Activated T-helper 1 cell treated with anti-CD3 and anti-CD28 coated beads, Interleukin-2, amount 50 U/mL, for 16 hours (primary cell): ENCODE measurements at regions not wholly inside any gene's neighbourhood (a gene's known extent, or its start where the extent isn't known, plus 50 kb on each side); places are given as distances from the start of the nearest gene placed in this dataset.
"Not testable (repeated sequence)": the region's sequence is repeated elsewhere in the genome, so short reads cannot be mapped to it uniquely, and the experiment has no call there.

ENCODE experiments used
- DNase-seq, 2 donors: peaks; one replicate each; pipeline ENCODE4 v3.0.0-alpha.2; 2020; ENCODE audit warnings: low read depth in 1 of 2, low spot score in 1 of 2

- DNase-seq, result no peak
Measured at GRCh38 chr6:140718021-140718420, 1343.6 kb upstream of the CITED2 start.

GRCh38 chr6:140713495-140713894 lies 1339.0 kb upstream of the CITED2 start:
- no peak for DNase-seq

GRCh38 chr6:140711019-140711613 lies 1336.7 kb upstream of the CITED2 start:
- DNase-seq, result no peak

DNA sequence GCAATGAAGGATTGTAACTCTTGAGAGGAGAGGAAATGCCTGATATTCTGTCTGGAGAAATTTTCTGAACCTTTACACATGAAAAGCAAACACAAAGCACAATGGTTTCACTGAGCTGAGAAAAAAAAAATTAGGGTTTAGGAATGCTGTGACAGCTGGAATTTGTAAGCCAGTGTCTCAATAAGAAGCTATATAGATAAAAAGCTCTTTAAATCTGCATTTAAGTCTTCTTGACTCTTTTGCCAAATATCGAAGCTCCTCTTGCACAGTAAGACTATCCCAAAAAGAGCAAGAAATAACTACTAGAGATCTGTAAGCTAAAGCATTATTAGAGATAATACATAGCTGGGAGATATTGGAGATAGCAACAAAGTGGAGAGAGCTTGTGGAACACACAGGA lies 1334.0 kb upstream of the CITED2 start:
- DNase-seq, result no peak

DNA sequence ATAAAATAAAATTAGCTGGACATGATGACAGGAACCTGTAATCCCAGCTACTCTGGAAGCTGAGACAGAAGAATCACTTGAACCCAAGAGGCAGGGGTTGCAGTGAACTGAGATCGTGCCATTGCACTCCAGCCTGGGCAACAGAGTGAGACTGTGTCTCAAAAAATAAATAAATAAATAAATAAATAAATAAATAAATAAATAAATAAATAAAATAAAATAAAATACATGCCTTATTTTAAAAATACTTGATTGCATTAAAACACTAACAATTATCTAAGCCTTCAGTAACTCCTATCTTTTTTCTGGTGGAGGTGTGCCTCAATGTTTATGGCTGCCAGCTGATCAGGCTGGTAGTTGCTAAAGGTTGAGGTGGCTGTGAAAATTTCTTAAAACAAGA lies 1329.6 kb upstream of the CITED2 start:
- not testable (repeated sequence) for DNase-seq

- DNase-seq, result no peak
Measured at GRCh38 chr6:140697585-140697984, 1323.1 kb upstream of the CITED2 start.

GRCh38 chr6:140684776-140685550 lies 1310.5 kb upstream of the CITED2 start:
- no peak for DNase-seq

GRCh38 chr6:140677781-140678528 lies 1303.5 kb upstream of the CITED2 start:
- DNase-seq, result no peak

GRCh38 chr6:140671926-140672325 lies 1297.5 kb upstream of the CITED2 start:
- no peak for DNase-seq

GRCh38 chr6:140670021-140670420 lies 1295.6 kb upstream of the CITED2 start:
- no peak for DNase-seq

GRCh38 chr6:140669321-140669720 lies 1294.9 kb upstream of the CITED2 start:
- DNase-seq, result no peak

GRCh38 chr6:140663772-140664171 lies 1289.3 kb upstream of the CITED2 start:
- no peak for DNase-seq

- no peak for DNase-seq
Measured at GRCh38 chr6:140663094-140663493, 1288.6 kb upstream of the CITED2 start.

GRCh38 chr6:140661691-140662090 lies 1287.2 kb upstream of the CITED2 start:
- no peak for DNase-seq

- DNase-seq, result no peak
Measured at GRCh38 chr6:140660295-140660694, 1285.8 kb upstream of the CITED2 start.

- DNase-seq, result no peak
Measured at GRCh38 chr6:140653972-140654371, 1279.5 kb upstream of the CITED2 start.

DNA sequence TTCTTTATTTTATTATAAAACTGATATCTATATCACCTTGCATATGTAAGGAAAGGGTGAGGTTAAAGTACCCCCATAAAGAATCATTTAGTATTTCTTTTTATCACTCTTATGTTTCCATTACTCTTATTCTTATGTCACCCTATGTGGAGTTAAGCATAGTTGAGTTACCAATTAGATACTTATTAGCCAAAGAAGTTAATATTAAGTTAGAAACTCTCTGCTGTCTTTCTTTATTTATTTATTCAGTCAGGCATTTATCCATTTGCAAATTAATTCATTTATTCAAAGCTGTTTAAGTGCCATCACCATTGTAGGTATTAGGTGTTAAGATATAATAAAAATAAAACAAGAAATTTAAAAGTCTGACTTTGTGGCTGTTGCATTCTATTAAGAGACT lies 1279.1 kb upstream of the CITED2 start:
- DNase-seq, result no peak

- not testable (repeated sequence) for DNase-seq
Measured at GRCh38 chr6:140649502-140649901, 1275.1 kb upstream of the CITED2 start.

DNA sequence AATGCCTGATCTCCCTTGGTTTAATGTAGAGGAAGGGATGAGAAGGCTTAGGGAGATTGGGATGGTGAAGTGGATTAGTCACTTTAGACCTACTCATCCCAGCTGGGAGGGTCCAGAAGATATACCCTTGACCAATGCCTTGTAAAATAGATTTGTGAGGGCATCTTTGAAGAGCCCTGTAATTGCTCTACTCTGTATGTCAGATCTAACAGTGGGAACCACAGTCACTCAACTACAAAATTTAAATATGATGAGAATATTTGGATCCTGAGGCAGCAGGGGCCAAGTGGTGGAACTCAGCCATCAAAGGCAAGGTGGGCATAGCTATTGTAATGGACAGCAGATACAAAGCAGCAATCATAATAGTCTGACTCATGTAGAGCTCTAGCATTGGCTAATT lies 1272.9 kb upstream of the CITED2 start:
- DNase-seq, result not testable (repeated sequence)

- DNase-seq, result no peak
Measured at GRCh38 chr6:140644017-140644416, 1269.6 kb upstream of the CITED2 start.

- no peak for DNase-seq
Measured at GRCh38 chr6:140641412-140641811, 1267.0 kb upstream of the CITED2 start.

DNA sequence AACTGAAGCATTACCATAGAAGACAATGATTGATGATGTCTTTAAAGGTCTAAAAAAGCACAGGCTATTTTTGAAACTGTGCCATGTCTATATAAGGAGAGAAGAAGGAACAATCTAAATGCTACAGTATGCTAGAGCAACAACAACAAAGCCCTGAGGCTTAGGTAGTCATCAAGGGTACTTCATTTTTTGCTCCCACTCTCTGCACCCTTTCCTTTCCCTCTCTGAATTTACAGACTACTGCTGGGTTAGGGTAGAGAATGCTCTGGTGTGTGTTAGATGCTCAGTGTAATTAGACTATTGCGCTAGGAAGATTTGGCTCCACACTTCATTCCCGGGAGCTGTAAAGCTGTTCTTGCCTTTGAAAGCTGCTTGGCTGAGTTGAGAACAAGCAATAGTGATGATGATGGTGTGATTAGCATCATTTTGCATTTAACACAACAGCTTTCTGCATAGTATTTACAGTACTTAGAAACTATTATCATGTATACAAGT lies 1262.5 kb upstream of the CITED2 start:
- DNase-seq, result no peak
